ENCODE measurements at regions not wholly inside any gene's neighbourhood (a gene's known extent, or its start where the extent isn't known, plus 50 kb on each side); places are given as distances from the start of the nearest gene placed in this dataset. TPM values are rescaled to one million over a fixed set of nuclear protein-coding genes. Genes with fewer than 3 reads are reported as not detected.

Small RNA genes in the stretch of these regions (small RNA-seq; reads per million reads assigned to genes)
- gene RNA5SP361: not detected
